SK-N-SH treated with all-trans-retinoic acid at 6 μM for 48 hours (cell line): ENCODE measurements at regions not wholly inside any gene's neighbourhood (a gene's known extent, or its start where the extent isn't known, plus 50 kb on each side); places are given as distances from the start of the nearest gene placed in this dataset.

Experiments used
- ATAC-seq: fragments of 200-7000 bp; cut with Tn5 transposase; 3 replicates; pipeline ENCODE4 v1.9.1; 2020; ENCODE audit warnings: mild to moderate bottlenecking, moderate library complexity
- ARNTL ChIP-seq: fragments of 450-650 bp; formaldehyde crosslinking; IDR thresholded peaks from 2 replicates; pipeline ENCODE4 v1.5.0; 2020; ENCODE audit warnings: low read depth, mild to moderate bottlenecking, moderate library complexity, borderline replicate concordance
- CREB5 ChIP-seq: fragments of 250-450 bp; sonication (Bioruptor Pico); IDR thresholded peaks from 2 replicates; pipeline ENCODE4 v1.5.1; 2020; ENCODE audit warnings: low read depth, mild to moderate bottlenecking, moderate library complexity
- CSDC2 ChIP-seq: fragments of 250-450 bp; sonication (Bioruptor Pico); IDR thresholded peaks from 2 replicates; pipeline ENCODE4 v1.5.0; 2020; ENCODE audit warnings: mild to moderate bottlenecking, moderate library complexity
- CSRNP3 ChIP-seq: fragments of 250-450 bp; sonication (Bioruptor Pico); IDR thresholded peaks from 2 replicates; pipeline ENCODE4 v1.5.1; 2021; ENCODE audit warnings: mild to moderate bottlenecking, moderate library complexity
- ESRRG ChIP-seq: fragments of 250-450 bp; sonication (Bioruptor Pico); IDR thresholded peaks from 2 replicates; pipeline ENCODE4 v1.6.1; 2021; ENCODE audit warnings: mild to moderate bottlenecking
- OSR1 ChIP-seq: fragments of 250-450 bp; sonication (Bioruptor Pico); IDR thresholded peaks from 2 replicates; pipeline ENCODE4 v1.8.0; 2022; ENCODE audit warnings: moderate library complexity, mild to moderate bottlenecking, inconsistent platforms
- POU6F1 ChIP-seq: fragments of 250-450 bp; sonication (Bioruptor Pico); IDR thresholded peaks from 2 replicates; pipeline ENCODE4 v1.8.0; 2021; ENCODE audit warnings: low read depth, mild to moderate bottlenecking, moderate library complexity, borderline replicate concordance
- PPARA ChIP-seq: fragments of 250-450 bp; sonication (Bioruptor Pico); IDR thresholded peaks from 2 replicates; pipeline ENCODE4 v1.5.0; 2020; ENCODE audit warnings: mild to moderate bottlenecking, borderline replicate concordance
- SNAI2 ChIP-seq: fragments of 250-450 bp; sonication (Bioruptor Pico); IDR thresholded peaks from 2 replicates; pipeline ENCODE4 v1.5.0; 2020; ENCODE audit warnings: mild to moderate bottlenecking, moderate library complexity
- ZC3H10 ChIP-seq: fragments of 250-450 bp; sonication (Bioruptor Pico); IDR thresholded peaks from 2 replicates; pipeline ENCODE4 v1.5.1; 2021; ENCODE audit warnings: mild to moderate bottlenecking, moderate library complexity
- ZFP3 ChIP-seq: fragments of 250-450 bp; sonication (Bioruptor Pico); IDR thresholded peaks from 2 replicates; pipeline ENCODE4 v1.5.0; 2020; ENCODE audit warnings: mild to moderate bottlenecking, moderate library complexity
- ZFP30 ChIP-seq: fragments of 450-650 bp; formaldehyde crosslinking; IDR thresholded peaks from 2 replicates; pipeline ENCODE4 v1.5.0; 2022; ENCODE audit warnings: mild to moderate bottlenecking, moderate library complexity
- ZNF70 ChIP-seq: fragments of 450-650 bp; formaldehyde crosslinking; IDR thresholded peaks from 2 replicates; pipeline ENCODE4 v1.5.0; 2020; ENCODE audit warnings: mild to moderate bottlenecking, moderate library complexity
- ZNF8 ChIP-seq: fragments of 450-650 bp; formaldehyde crosslinking; IDR thresholded peaks from 2 replicates; pipeline ENCODE4 v1.5.0; 2020; ENCODE audit warnings: mild to moderate bottlenecking, moderate library complexity
- TF ChIP-seq, protein P1 (sequence below): fragments of 250-450 bp; sonication (Bioruptor Pico); IDR thresholded peaks from 2 replicates; pipeline ENCODE4 v1.8.0; 2020; ENCODE audit warnings: mild to moderate bottlenecking, moderate library complexity, borderline replicate concordance
- TF ChIP-seq, protein P2 (sequence below): fragments of 250-450 bp; sonication (Bioruptor Pico); IDR thresholded peaks from 2 replicates; pipeline ENCODE4 v1.5.0; 2020; ENCODE audit warnings: mild to moderate bottlenecking, moderate library complexity

GRCh38 chr13:85462792-85463425 lies 336.3 kb downstream of the SLITRK6 start (continued):
- TF ChIP-seq, protein P1, sequence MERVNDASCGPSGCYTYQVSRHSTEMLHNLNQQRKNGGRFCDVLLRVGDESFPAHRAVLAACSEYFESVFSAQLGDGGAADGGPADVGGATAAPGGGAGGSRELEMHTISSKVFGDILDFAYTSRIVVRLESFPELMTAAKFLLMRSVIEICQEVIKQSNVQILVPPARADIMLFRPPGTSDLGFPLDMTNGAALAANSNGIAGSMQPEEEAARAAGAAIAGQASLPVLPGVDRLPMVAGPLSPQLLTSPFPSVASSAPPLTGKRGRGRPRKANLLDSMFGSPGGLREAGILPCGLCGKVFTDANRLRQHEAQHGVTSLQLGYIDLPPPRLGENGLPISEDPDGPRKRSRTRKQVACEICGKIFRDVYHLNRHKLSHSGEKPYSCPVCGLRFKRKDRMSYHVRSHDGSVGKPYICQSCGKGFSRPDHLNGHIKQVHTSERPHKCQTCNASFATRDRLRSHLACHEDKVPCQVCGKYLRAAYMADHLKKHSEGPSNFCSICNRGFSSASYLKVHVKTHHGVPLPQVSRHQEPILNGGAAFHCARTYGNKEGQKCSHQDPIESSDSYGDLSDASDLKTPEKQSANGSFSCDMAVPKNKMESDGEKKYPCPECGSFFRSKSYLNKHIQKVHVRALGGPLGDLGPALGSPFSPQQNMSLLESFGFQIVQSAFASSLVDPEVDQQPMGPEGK: no peak
- TF ChIP-seq, all 23 proteins: peak for 5

DNA sequence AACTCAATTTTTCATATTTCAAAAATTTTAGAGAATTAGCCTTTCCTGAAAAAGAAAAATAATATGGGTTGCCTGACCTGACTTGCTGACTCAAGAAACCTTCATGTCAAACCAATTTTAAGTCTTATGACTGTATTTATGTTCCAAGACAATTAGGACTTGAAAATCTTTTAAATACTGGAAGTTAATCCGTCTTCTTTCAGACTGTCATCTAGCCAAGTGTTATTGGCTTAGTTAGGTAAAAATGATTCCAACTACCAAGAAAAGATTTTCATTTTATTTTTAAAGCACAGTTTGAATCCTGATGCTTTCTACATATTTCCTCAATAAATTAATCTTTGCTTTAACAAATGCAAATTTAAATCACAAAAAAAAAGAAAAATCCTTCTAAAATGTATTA lies 337.6 kb downstream of the SLITRK6 start:
- no peak for ATAC-seq
- TF ChIP-seq CREB5 (CRISPR knock-in tag): no peak
- no peak for TF ChIP-seq SNAI2 (CRISPR knock-in tag)
- TF ChIP-seq, protein P2, sequence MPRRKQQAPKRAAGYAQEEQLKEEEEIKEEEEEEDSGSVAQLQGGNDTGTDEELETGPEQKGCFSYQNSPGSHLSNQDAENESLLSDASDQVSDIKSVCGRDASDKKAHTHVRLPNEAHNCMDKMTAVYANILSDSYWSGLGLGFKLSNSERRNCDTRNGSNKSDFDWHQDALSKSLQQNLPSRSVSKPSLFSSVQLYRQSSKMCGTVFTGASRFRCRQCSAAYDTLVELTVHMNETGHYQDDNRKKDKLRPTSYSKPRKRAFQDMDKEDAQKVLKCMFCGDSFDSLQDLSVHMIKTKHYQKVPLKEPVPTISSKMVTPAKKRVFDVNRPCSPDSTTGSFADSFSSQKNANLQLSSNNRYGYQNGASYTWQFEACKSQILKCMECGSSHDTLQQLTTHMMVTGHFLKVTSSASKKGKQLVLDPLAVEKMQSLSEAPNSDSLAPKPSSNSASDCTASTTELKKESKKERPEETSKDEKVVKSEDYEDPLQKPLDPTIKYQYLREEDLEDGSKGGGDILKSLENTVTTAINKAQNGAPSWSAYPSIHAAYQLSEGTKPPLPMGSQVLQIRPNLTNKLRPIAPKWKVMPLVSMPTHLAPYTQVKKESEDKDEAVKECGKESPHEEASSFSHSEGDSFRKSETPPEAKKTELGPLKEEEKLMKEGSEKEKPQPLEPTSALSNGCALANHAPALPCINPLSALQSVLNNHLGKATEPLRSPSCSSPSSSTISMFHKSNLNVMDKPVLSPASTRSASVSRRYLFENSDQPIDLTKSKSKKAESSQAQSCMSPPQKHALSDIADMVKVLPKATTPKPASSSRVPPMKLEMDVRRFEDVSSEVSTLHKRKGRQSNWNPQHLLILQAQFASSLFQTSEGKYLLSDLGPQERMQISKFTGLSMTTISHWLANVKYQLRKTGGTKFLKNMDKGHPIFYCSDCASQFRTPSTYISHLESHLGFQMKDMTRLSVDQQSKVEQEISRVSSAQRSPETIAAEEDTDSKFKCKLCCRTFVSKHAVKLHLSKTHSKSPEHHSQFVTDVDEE (CRISPR knock-in tag): no peak
- no peak for TF ChIP-seq ZC3H10 (CRISPR knock-in tag)
- TF ChIP-seq PPARA (CRISPR knock-in tag): no peak
- no peak for TF ChIP-seq ZNF8 (CRISPR knock-in tag)
- no peak for TF ChIP-seq CSRNP3 (CRISPR knock-in tag)
- TF ChIP-seq ARNTL (CRISPR knock-in tag): no peak
- TF ChIP-seq ZFP30: no peak
- TF ChIP-seq POU6F1: no peak
- TF ChIP-seq CSDC2 (CRISPR knock-in tag): no peak

DNA sequence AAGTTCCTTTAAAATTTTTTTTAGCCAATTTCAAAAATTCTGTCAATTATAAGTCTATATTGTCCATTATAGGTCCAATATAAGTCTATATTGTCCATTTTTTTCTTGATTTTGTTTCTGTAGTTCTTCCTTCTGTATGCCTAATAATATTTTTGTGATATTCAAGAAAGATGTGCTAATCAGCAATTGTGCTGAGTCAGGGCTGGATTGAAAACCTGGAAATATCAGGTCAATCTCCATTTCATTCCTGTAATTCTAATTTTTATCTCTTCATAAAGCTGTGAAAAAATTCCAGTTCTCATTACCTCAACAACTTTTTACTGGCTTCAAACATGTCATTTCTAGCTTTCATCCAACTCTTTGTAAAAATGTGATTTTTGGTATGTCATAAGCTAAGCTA lies 353.7 kb downstream of the SLITRK6 start:
- no peak for TF ChIP-seq CREB5 (CRISPR knock-in tag)

DNA sequence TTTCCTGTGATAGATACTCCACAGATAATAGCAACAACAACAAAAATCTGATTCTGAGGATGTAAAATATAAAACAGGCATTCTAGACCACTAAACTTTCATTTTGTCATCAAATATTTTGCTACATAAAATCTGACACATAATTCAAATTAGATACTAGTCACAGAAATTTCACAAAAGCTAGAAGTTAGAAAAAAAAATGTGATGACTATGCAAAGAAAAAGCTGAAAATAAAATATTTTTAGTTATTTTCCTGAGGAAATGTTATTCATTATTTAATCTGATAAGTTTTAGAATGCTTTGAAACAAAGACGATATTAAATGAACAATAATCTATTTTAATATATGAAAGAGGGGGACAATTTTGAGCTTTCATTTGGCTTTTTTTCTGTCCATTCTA lies 357.2 kb downstream of the SLITRK6 start:
- TF ChIP-seq OSR1 (no peak), ZFP3 (CRISPR knock-in tag) (no peak), ARNTL (CRISPR knock-in tag) (no peak), ZNF70 (CRISPR knock-in tag) (no peak), ESRRG (CRISPR knock-in tag) (no peak)
- TF ChIP-seq, all 23 proteins: peak for 0
- ATAC-seq: no peak

More for the DNA sequence above, 353.7 kb downstream of the SLITRK6 start:
- ATAC-seq: no peak
